HAP-1 (cell line): ENCODE measurements at regions not wholly inside any gene's neighbourhood (a gene's known extent, or its start where the extent isn't known, plus 50 kb on each side); places are given as distances from the start of the nearest gene placed in this dataset.
A peak's percentile ranks its signal among the peaks of the same experiment; 100 is the strongest.

Source experiments
- DNase-seq, 2 experiments: peaks; one replicate each; pipeline ENCODE4 v3.0.0-alpha.2; 2016 to 2020; ENCODE audit warnings: low spot score in 2 of 2
- H3K27me3 ChIP-seq: fragments of 250-450 bp; sonication (Bioruptor Pico); 2 replicates; pipeline ENCODE4 v1.5.1; 2020; ENCODE audit warnings: low read depth, mild to moderate bottlenecking, moderate library complexity
- H3K36me3 ChIP-seq: fragments of 250-450 bp; sonication (Bioruptor Pico); replicated peaks from 2 replicates; pipeline ENCODE4 v1.5.1; 2020; ENCODE audit warnings: mild to moderate bottlenecking
- H3K4me1 ChIP-seq: fragments of 250-450 bp; sonication (Bioruptor Pico); 2 replicates; pipeline ENCODE4 v1.5.1; 2020; ENCODE audit warnings: mild to moderate bottlenecking
- H3K4me3 ChIP-seq: fragments of 250-450 bp; sonication (Bioruptor Pico); 2 replicates; pipeline ENCODE4 v1.5.1; 2020; ENCODE audit warnings: mild to moderate bottlenecking, moderate library complexity
- H3K9me3 ChIP-seq: fragments of 250-450 bp; sonication (Bioruptor Pico); 2 replicates; pipeline ENCODE4 v1.5.1; 2020; ENCODE audit warnings: mild to moderate bottlenecking, moderate library complexity
- in situ Hi-C: fragments of 300-500 bp; cut with MboI; formaldehyde crosslinking; loops from 3 replicates; pipeline ENCODE4 v1.14.3; 2020; ENCODE audit warnings: low sequenced_read_pairs, inconsistent platforms, mixed read lengths

DNA sequence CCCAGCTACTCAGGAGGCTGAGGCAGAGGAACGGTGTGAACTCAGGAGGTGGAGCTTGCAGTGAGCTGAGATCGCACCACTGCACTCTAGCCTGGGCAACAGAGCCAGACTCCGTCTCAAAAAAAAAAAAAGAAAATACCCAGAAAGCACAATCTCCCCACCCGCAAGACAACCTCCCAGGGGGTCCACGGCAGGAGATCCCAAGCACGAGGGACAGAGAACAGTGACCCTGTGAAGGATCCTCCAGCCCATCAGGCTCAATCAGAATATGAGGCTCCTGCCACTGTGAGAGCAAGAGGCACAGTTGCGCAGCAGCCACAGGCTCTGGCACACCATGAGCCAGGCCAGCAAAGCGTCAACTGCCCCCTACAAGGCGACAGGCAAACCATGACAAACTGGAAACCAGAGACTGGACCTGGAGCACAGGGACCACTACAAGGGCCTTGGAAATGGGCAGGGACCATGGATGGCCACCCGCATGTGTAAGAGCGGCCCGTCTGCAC is 164.8 kb upstream of the GRK3 start:
- Histone ChIP-seq H3K4me1 (no peaks in the 10 kb centered on the region; the same call in none of the 2 replicates), H3K36me3 (no peaks in the 10 kb centered on the region), H3K27me3 (no peaks in the 10 kb centered on the region), H3K9me3 (no peaks in the 10 kb centered on the region), H3K4me3 (no peak overlapping the region)
- in situ Hi-C loops = no loop called here
- no peak for DNase-seq

GRCh38 chr22:25402160-25402500 is 162.3 kb upstream of the GRK3 start:
- no peaks in the 10 kb centered on the region for H3K9me3 ChIP-seq
- in situ Hi-C loops = no loop called here
- no peaks in the 10 kb centered on the region for H3K36me3 ChIP-seq
- H3K4me3 ChIP-seq = no peak overlapping the region
- no peaks in the 10 kb centered on the region for H3K27me3 ChIP-seq
- DNase-seq = no peak
- peaks cover 4% of the 10 kb centered on the region for H3K4me1 ChIP-seq

DNA sequence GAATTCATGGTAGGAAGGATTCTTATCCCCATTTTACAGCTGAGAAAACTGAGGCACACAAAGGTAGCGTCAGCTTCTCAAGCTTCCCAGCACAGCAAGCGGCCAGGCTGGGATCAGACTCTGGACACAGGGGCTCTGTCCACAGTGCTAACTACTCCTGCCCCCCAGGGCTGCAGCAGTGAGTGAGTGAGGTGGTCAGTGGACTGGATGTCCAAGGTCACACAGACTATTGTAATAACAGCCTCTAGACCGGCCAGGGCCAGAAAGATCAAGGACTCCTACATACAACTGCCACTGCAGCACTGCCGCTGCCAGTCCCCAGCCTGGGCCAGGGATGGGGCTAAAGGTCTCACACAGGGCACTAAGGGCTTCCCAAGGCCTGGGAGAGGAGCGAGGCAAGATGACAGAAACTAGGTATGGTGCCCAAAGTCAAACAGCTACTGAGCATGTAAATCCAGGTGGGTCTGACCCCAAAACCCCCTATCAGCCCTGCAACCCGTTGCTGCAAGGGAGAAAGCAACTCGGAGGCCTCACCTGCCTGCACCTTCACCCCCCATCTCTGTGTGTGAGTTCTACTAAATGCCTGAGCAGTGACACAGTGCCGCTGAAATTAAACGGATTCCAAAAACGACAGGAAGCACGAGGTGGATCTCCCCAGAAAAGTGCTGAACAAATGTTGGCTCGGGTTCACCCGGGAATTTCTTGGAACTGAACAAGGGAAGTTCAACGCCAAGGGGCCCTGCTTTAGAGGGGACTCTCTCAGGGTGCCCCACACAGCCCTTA is 161.8 kb upstream of the GRK3 start:
- no peaks in the 10 kb centered on the region for H3K9me3 ChIP-seq
- in situ Hi-C loops = no loop called here
- no peaks in the 10 kb centered on the region for H3K36me3 ChIP-seq
- peaks cover 4% of the 10 kb centered on the region for H3K4me1 ChIP-seq
- no peak for DNase-seq
- H3K27me3 ChIP-seq = no peaks in the 10 kb centered on the region
- H3K4me3 ChIP-seq = peak overlapping the region; percentile 41

- H3K4me1 ChIP-seq = peaks cover 4% of the 10 kb centered on the region
- no peaks in the 10 kb centered on the region for H3K9me3 ChIP-seq
- no peaks in the 10 kb centered on the region for H3K36me3 ChIP-seq
- peak overlapping the region; percentile 41 for H3K4me3 ChIP-seq
- no peak for DNase-seq
- in situ Hi-C loops = no loop called here
- no peaks in the 10 kb centered on the region for H3K27me3 ChIP-seq
Measured at GRCh38 chr22:25403284-25403810, 161.1 kb upstream of the GRK3 start.

- DNase-seq = peak in 1 of 2 experiments; percentile 51
- Histone ChIP-seq H3K4me3 (peak overlapping the region; percentile 41), H3K36me3 (no peaks in the 10 kb centered on the region), H3K9me3 (no peaks in the 10 kb centered on the region), H3K4me1 (peaks cover 4% of the 10 kb centered on the region), H3K27me3 (no peaks in the 10 kb centered on the region)
- in situ Hi-C loops = no loop called here
Measured at GRCh38 chr22:25403811-25404471, 160.5 kb upstream of the GRK3 start.

DNA sequence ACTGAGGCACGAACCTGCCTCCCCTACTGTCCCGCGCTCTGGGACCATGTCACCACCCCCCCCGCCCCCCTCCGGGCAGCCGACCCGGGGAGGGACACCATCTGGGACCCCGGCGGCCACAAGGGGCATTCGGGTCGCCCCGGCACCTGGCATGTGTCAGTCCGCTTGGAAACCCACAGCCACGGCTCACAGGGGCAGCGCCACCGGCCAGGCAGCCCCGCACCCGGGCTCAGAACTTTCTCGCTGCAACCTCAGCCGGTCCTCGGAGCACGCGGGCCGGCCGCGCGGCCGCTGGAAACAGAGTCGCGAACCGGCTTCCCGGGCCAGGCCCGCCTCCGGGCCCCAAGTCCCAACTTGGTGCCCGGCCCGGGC is 159.9 kb upstream of the GRK3 start:
- DNase-seq = no peak
- in situ Hi-C loops = no loop called here

GRCh38 chr22:25404928-25405816 is 159.3 kb upstream of the GRK3 start:
- H3K4me1 ChIP-seq = peaks cover 4% of the 10 kb centered on the region
- no peaks in the 10 kb centered on the region for H3K9me3 ChIP-seq
- no peaks in the 10 kb centered on the region for H3K36me3 ChIP-seq
- DNase-seq = peak; percentile 46 to 72
- H3K4me3 ChIP-seq = peak overlapping the region; percentile 41
- in situ Hi-C loops = no loop called here
- H3K27me3 ChIP-seq = no peaks in the 10 kb centered on the region

More for the DNA sequence above, 159.9 kb upstream of the GRK3 start:
- Histone ChIP-seq H3K36me3 (no peaks in the 10 kb centered on the region), H3K4me3 (peak overlapping the region; percentile 41), H3K4me1 (peaks cover 4% of the 10 kb centered on the region), H3K9me3 (no peaks in the 10 kb centered on the region), H3K27me3 (no peaks in the 10 kb centered on the region)

- DNase-seq = no peak
- in situ Hi-C loops = no loop called here
- Histone ChIP-seq H3K4me1 (peaks cover 4% of the 10 kb centered on the region), H3K9me3 (no peaks in the 10 kb centered on the region), H3K4me3 (peak overlapping the region; percentile 41), H3K27me3 (no peaks in the 10 kb centered on the region), H3K36me3 (no peaks in the 10 kb centered on the region)
Measured at GRCh38 chr22:25405841-25406509, 158.5 kb upstream of the GRK3 start.

DNA sequence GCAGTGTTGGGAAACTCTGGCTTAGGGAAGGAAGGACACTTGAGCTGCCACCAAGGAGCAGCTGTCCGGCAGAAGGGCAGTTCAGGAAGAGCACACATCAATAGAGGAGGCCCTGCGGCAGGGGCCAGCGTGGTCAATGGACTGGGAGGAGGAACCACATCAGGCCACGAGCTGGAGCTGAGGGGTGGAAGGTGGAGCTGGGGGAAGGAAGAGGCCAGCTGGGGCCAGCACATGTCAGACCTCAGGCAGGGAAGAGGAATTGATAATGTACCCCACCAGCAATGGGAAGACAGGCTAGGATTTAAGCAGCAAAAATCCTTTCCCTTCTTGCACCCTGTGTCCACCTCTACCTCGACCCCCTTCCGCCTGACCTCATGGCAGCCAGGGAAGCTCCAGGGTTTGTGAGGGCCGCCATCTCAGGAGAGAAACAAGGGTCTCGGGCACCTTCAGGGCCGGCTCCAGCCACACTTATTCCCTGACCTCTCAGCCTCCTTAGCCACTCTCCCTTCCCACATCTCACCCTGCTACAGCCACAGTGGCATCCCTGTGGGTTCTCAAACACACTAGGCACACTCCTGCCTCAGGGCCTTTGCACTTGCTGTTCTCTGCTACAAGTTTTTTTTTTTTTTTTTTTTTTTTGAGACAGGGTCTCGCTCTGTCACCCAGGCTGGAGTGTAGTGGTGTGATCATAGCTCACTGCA is 157.8 kb upstream of the GRK3 start:
- Histone ChIP-seq H3K27me3 (no peaks in the 10 kb centered on the region), H3K4me1 (peaks cover 4% of the 10 kb centered on the region), H3K9me3 (no peaks in the 10 kb centered on the region), H3K36me3 (no peaks in the 10 kb centered on the region), H3K4me3 (no peak overlapping the region)
- in situ Hi-C loops = no loop called here
- DNase-seq = no peak

- Histone ChIP-seq H3K9me3 (no peaks in the 10 kb centered on the region), H3K4me3 (no peak overlapping the region), H3K36me3 (no peaks in the 10 kb centered on the region), H3K27me3 (no peaks in the 10 kb centered on the region), H3K4me1 (peaks cover 4% of the 10 kb centered on the region)
- in situ Hi-C loops = no loop called here
- no peak for DNase-seq
Measured at GRCh38 chr22:25407226-25407858, 157.1 kb upstream of the GRK3 start.

- DNase-seq = no peak
- Histone ChIP-seq H3K9me3 (no peaks in the 10 kb centered on the region), H3K36me3 (no peaks in the 10 kb centered on the region), H3K27me3 (no peaks in the 10 kb centered on the region), H3K4me3 (no peak overlapping the region), H3K4me1 (peaks cover 4% of the 10 kb centered on the region)
- in situ Hi-C loops = no loop called here
Measured at GRCh38 chr22:25407859-25408229, 156.6 kb upstream of the GRK3 start.

- Histone ChIP-seq H3K9me3 (no peaks in the 10 kb centered on the region), H3K4me1 (peaks cover 4% of the 10 kb centered on the region; the same call in 1 of the 2 replicates), H3K27me3 (no peaks in the 10 kb centered on the region), H3K4me3 (no peak overlapping the region), H3K36me3 (no peaks in the 10 kb centered on the region)
- DNase-seq = no peak
- in situ Hi-C loops = no loop called here
Measured at GRCh38 chr22:25409240-25409639, 155.2 kb upstream of the GRK3 start.
